NCI-H748 (cell line): ENCODE measurements at regions not wholly inside any gene's neighbourhood (a gene's known extent, or its start where the extent isn't known, plus 50 kb on each side); places are given as distances from the start of the nearest gene placed in this dataset.
A peak's percentile ranks its signal among the peaks of the same experiment; 100 is the strongest.
"Not testable (repeated sequence)": the region's sequence is repeated elsewhere in the genome, so short reads cannot be mapped to it uniquely, and the experiment has no call there.

Experiments used
- DNase-seq: peaks from one replicate; lab custom pipeline; 2025; ENCODE audit not compliant: unreplicated experiment; lab: John Stamatoyannopoulos, UW

GRCh38 chr18:1653873-1654272 is 749.2 kb downstream of the ADCYAP1 start:
- no peak for DNase-seq

GRCh38 chr18:1657876-1658275 is 753.2 kb downstream of the ADCYAP1 start:
- DNase-seq, result no peak

DNA sequence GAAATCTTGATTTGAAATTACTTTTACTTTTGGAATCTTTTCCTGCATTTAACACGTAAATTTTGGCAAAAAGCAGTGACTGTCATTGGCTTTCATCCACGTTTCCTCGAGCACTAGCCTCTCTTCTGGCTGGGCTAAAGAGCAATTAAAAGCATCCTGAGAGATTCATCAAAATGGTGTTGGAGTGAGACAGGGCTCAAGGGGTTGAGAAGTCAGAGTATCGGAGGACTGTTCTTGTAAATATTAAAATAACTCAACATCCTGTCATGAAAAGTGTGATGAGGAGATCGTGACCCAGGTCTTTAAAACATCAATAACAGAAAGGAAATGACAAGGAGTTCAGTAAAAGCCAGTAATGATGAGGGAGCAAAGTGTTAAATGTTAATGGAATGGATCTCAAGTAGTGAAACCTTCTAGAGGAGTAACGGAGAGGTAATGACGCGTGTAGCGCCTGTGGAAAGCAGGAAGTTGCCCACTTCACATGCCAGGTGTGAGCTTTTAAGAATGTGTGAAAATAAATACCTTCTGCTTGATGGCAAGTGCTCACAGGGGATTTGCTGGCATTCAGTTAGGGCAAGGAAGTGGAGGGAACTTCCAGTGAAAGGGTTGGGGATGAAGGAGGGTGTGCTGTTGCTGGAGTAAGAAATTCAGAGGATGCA is 754.4 kb downstream of the ADCYAP1 start:
- DNase-seq, result peak; percentile 67

GRCh38 chr18:1663879-1664705 is 759.4 kb downstream of the ADCYAP1 start:
- peak; percentile 67 for DNase-seq

- DNase-seq, result peak; percentile 32
Observed at GRCh38 chr18:1665079-1665478, 760.4 kb downstream of the ADCYAP1 start.

DNA sequence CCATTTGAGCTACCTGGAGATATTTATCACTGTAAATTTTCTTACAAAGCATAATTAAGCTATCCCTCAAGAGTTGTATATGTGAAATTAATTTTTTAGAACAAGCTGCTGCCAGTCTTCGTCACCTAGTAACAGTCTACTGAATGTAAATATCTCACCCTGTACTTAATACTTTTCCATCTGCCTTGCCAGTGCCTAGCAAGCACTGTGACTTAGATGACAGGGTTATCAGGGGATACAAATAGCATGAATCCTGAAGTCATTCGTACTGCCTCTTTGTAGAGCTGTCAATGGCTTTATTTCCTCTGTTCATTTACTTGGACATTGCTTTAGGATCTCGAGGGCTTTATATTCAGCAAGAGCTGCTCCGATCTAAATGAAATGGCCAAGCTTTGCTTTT is 763.6 kb downstream of the ADCYAP1 start:
- DNase-seq, result no peak

DNA sequence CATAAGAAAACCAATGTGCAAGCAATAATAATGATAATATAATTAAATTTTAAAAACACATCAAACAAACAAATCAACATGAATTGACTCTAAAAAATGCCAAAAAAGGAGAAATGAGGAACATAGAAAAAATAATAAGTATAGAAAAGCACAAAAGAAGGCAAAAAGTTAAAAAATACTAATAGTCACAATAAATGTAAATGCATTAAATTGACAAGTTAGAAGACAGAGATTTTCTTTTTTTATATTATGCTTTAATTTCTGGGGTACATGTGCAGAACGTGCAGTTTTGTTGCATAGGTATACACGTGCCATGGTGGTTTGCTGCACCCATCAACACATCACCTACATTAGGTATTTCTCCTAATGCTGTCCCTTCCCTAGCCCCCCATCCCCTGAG is 767.0 kb downstream of the ADCYAP1 start:
- not testable (repeated sequence) for DNase-seq

GRCh38 chr18:1676387-1676786 is 771.7 kb downstream of the ADCYAP1 start:
- no peak for DNase-seq

DNA sequence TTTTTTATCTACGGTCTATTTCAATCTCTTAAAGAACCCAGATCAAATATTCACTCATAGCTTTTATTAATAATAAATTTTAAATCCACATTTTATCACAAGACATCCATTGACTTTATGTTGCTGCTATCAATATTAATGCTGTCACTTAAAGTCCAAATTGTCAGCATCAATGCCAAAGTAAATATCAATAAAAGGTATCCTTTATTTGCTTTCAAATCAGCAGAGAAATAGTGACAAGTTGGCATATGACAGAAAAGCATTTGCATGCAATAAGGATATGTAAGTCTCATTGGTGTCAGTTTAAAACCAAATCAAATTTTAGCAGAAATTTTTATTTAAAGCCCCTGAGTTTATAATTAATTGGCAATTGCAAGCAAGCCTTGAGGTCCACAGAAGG is 775.4 kb downstream of the ADCYAP1 start:
- DNase-seq, result no peak

DNA sequence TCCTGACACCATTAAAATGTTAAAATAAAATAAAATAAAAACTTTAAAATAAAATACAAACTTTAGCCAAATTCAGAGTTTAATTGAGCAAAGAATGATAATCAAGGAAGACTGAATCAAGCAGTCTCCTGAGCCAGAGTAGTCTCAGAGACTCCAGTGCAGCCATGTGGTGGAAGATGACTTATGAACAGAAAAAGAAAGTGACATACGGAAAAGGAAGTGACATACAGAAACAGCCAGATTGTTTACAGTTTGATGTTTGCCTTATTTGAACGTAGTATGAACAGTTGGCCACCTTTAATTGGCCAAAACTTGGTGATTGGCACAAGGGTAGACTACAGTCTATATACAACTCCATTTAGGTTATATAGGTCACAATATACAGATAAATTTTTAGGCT is 787.2 kb downstream of the ADCYAP1 start:
- no peak for DNase-seq

GRCh38 chr18:1708006-1708405 is 803.3 kb downstream of the ADCYAP1 start:
- no peak for DNase-seq

DNA sequence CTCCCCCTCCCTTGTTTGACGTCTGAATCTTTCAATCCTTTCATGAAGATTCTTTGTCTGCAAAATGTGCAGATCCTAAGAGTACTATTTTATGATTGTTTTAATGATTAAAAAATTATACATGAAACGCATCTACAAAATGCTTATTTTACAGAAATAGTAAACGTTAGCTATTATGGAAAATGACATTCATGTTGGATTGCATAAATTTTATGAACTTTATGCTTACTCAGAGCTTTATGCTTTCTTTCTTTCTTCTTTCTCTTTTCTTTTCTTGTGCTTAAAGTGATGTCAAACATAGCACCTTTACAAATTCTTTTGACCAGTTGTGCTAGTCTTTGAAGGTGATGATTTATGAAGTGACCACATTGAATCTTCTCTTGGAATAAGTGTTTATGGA is 805.4 kb downstream of the ADCYAP1 start:
- no peak for DNase-seq

DNA sequence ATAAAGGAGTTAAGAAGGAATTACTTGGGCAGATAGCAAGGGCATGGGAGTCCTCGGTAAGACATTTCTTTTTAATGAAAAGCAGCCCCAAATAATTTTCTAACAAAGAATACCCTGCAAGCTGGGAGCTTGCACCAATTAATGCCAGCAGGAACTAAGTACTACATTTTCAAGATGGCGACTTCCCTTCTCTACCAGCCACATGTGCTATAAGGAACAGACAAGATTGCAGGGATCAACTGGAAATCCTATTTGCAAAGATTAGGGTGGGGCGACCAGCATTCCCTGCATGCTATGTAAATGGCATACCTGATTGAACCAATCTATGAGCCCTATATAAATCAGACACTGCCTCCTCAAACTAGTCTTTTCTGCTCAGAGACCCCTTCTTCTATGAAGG is 827.5 kb downstream of the ADCYAP1 start:
- DNase-seq, result no peak

DNA sequence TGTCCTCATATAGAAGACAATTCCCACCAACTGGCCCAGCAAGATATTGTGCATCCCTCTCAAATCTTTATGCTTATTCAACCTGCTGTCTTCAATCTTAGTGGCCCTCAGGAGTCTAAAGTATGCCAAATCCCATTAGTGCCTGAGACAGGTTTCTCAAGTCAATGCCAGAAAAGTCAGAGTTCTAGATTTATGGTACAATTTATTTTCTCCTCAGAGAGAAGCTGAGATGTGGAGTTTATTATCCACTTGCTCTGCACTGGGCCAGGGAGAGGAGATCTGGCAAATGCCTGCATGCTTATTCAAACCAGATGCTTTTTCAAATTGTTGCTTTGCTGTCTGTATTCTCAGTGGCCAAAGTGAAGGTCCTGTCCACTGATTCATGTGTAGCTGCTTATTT is 825.2 kb downstream of the METTL4 start:
- no peak for DNase-seq

- DNase-seq, result no peak
Observed at GRCh38 chr18:1751249-1751648, 820.1 kb downstream of the METTL4 start.

- no peak for DNase-seq
Observed at GRCh38 chr18:1760901-1761300, 810.4 kb downstream of the METTL4 start.

- DNase-seq, result peak; percentile 12
Observed at GRCh38 chr18:1774261-1774660, 797.0 kb downstream of the METTL4 start.

DNA sequence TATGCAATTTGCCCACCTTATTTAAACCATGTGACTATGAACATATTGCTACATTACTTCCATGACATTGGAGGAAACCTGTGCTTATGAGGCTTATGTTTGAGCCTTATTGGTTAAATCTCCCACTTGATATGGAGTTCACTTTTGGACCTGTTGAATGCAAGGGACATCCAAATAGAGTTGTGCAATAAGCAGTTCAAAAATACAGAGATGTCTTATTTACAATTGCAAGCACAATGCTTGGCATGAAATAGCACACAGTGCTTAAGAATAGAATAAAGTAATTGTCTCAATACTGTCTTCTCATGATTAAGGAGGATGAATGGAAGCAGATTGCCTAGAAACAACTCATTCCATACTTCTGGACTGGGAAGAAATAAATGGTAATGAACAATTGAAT is 793.5 kb downstream of the METTL4 start:
- DNase-seq, result no peak

DNA sequence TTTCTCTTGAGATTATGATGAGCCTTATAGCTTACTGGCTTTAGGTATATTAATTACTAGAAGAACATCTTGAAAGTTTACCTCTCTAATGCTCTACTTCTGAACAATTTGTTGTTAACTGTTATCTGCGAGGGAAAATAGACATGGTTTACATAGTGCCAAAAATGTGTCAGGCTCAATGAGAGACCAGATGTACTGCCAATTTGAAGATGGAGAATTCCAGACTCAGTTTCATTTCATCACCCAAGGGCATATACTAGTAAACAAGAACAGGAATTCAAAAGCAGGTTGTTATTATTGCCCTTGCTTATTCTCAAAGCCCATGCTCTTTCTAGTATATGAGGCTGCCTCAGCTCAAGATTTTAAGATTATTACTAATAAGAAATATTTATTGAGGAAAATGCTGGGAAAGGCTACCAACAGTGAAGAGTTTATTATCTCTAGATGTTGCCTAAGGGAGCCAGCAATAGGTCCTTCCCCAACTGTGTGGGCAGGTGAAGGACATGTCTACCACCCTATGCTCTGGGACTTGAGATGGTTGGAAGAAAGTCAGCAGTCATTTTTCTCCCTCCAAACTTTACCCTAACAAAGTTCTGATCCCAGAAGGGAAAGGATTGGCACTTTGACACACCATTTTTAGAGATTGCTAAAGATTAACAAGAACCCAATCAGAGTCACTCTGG is 792.7 kb downstream of the METTL4 start:
- DNase-seq, result no peak

GRCh38 chr18:1779587-1779986 is 791.7 kb downstream of the METTL4 start:
- peak; percentile 40 for DNase-seq

DNA sequence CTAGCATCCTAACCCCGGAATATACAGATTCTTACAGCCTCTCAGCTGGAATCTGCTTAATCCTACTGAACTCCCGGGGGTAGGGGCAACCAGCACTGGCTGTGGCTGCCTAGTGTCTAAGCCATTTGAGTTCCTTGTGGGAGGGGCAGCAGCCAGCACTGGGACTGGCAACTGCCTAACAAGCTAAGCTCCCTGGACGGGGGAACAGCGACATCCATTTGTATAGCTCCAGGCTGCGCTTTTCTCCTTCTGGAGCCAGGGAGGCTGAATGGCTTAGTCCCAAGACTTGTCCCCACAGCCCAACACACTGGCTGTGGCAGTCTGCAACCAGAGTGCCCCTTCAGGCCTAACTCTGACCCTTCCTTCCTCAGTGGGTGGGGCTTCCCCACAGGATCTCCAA is 787.2 kb downstream of the METTL4 start:
- DNase-seq, result no peak

GRCh38 chr18:1785980-1786379 is 785.3 kb downstream of the METTL4 start:
- DNase-seq, result not testable (repeated sequence)
